ENCODE measurements at regions not wholly inside any gene's neighbourhood (a gene's known extent, or its start where the extent isn't known, plus 50 kb on each side); places are given as distances from the start of the nearest gene placed in this dataset.
A peak's percentile ranks its signal among the peaks of the same experiment; 100 is the strongest.

GRCh38 chr2:215652388-215652787 is 216.5 kb upstream of the FN1 start:
- ATAC-seq (ENCODE audit: insufficient number of reproducible peaks, low FRiP score, low read depth), result no peak
- Histone ChIP-seq H3K4me1 (ENCODE audit: control insufficient read depth in 1 of 2, low read depth in 2 of 2) (peaks cover 14 to 37% of the 10 kb centered on the region in 2 donors), H3K4me3 (no peak overlapping the region), H3K9me3 (no peaks in the 10 kb centered on the region), H3K36me3 (no peaks in the 10 kb centered on the region), H3K27me3 (replicated peaks; ENCODE audit: insufficient read depth) (no peaks in the 10 kb centered on the region), H3K27ac (no peak overlapping the region)
- no peak for TF ChIP-seq CTCF (IDR thresholded peaks at IDR 0.05)
- no peak for DNase-seq (ENCODE audit: low spot score)

- Histone ChIP-seq H3K27me3 (replicated peaks; ENCODE audit: insufficient read depth) (no peaks in the 10 kb centered on the region), H3K9me3 (no peaks in the 10 kb centered on the region), H3K36me3 (no peaks in the 10 kb centered on the region), H3K27ac (peak overlapping the region in 1 of 2 donors; percentile 27), H3K4me3 (no peak overlapping the region), H3K4me1 (ENCODE audit: control insufficient read depth in 1 of 2, low read depth in 2 of 2) (peaks cover 14 to 33% of the 10 kb centered on the region in 2 donors)
- ATAC-seq (ENCODE audit: insufficient number of reproducible peaks, low FRiP score, low read depth), result no peak
- no peak for TF ChIP-seq CTCF (IDR thresholded peaks at IDR 0.05)
- DNase-seq (ENCODE audit: low spot score), result no peak
Observed at GRCh38 chr2:215651412-215651811, 215.5 kb upstream of the FN1 start.

- ATAC-seq (ENCODE audit: insufficient number of reproducible peaks, low FRiP score, low read depth), result no peak
- no peak for TF ChIP-seq CTCF (IDR thresholded peaks at IDR 0.05)
Observed at GRCh38 chr2:215644233-215644897, 208.5 kb upstream of the FN1 start.

GRCh38 chr2:215638687-215639086 is 202.8 kb upstream of the FN1 start:
- no peak overlapping the region for H3K27ac ChIP-seq
- H3K9me3 ChIP-seq, result no peaks in the 10 kb centered on the region
- peaks cover 0 to 5% of the 10 kb centered on the region in 2 donors for H3K4me1 ChIP-seq (ENCODE audit: control insufficient read depth in 1 of 2, low read depth in 2 of 2)
- DNase-seq (ENCODE audit: low spot score), result no peak
- ATAC-seq (ENCODE audit: insufficient number of reproducible peaks, low FRiP score, low read depth), result no peak
- no peaks in the 10 kb centered on the region for H3K27me3 ChIP-seq (replicated peaks; ENCODE audit: insufficient read depth)
- no peak for TF ChIP-seq CTCF (IDR thresholded peaks at IDR 0.05)
- H3K36me3 ChIP-seq, result no peaks in the 10 kb centered on the region
- H3K4me3 ChIP-seq, result no peak overlapping the region

More at GRCh38 chr2:215644233-215644897, 208.5 kb upstream of the FN1 start:
- no peaks in the 10 kb centered on the region for H3K36me3 ChIP-seq
- H3K9me3 ChIP-seq, result no peaks in the 10 kb centered on the region
- no peak overlapping the region for H3K4me3 ChIP-seq
- H3K27ac ChIP-seq, result no peak overlapping the region
- H3K27me3 ChIP-seq (replicated peaks; ENCODE audit: insufficient read depth), result no peaks in the 10 kb centered on the region
- no peak for DNase-seq (ENCODE audit: low spot score)
- no peaks in the 10 kb centered on the region for H3K4me1 ChIP-seq (ENCODE audit: control insufficient read depth in 1 of 2, low read depth in 2 of 2)

GRCh38 chr2:215637651-215638050 is 201.8 kb upstream of the FN1 start:
- no peak for DNase-seq (ENCODE audit: low spot score)
- Histone ChIP-seq H3K36me3 (no peaks in the 10 kb centered on the region), H3K27me3 (replicated peaks; ENCODE audit: insufficient read depth) (no peaks in the 10 kb centered on the region), H3K9me3 (no peaks in the 10 kb centered on the region), H3K4me1 (ENCODE audit: control insufficient read depth in 1 of 2, low read depth in 2 of 2) (peaks cover 0 to 5% of the 10 kb centered on the region in 2 donors), H3K4me3 (no peak overlapping the region), H3K27ac (no peak overlapping the region)
- no peak for ATAC-seq (ENCODE audit: insufficient number of reproducible peaks, low FRiP score, low read depth)
- TF ChIP-seq CTCF (IDR thresholded peaks at IDR 0.05), result no peak

Data from thoracic aorta (tissue), 2 donors.